ENCODE measurements at regions not wholly inside any gene's neighbourhood (a gene's known extent, or its start where the extent isn't known, plus 50 kb on each side); places are given as distances from the start of the nearest gene placed in this dataset.
"Not testable (repeated sequence)": the region's sequence is repeated elsewhere in the genome, so short reads cannot be mapped to it uniquely, and the experiment has no call there.

DNA sequence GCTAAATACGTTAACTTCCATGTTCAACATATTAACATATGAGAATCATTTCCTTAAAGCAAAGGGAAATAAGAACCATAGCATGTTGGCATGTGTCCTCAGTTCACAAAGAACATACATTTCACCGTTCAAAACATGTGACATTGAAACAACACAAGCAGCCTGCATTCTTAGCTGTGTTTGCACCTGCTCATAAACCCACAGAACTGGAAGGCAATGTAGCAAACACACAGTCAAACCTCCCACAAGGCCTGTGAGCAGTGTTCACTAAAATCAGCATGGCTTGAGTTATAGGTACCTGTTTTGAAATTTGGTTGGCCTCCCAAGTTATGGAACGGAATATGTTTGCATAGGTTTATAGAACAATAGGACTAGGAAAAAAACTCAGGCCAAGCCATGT is 504.9 kb upstream of the AMELY start:
- Histone ChIP-seq H3K79me2 (no peaks in the 10 kb centered on the region), H3K27ac (no peak overlapping the region), H2AFZ (no peak overlapping the region), H3K27me3 (ENCODE audit: control insufficient read depth, insufficient read depth, low read length) (no peaks in the 10 kb centered on the region), H3K4me3 (ENCODE audit: low read depth, low read length) (no peak overlapping the region), H3K36me3 (ENCODE audit: control insufficient read depth, insufficient read depth, low read length) (no peaks in the 10 kb centered on the region), H3K4me1 (no peaks in the 10 kb centered on the region), H3K9me3 (ENCODE audit: control insufficient read depth, low read length) (no peaks in the 10 kb centered on the region), H3K4me2 (ENCODE audit: low read length) (no peak overlapping the region), H3K9ac (no peak overlapping the region)
- TF ChIP-seq, protein P1, sequence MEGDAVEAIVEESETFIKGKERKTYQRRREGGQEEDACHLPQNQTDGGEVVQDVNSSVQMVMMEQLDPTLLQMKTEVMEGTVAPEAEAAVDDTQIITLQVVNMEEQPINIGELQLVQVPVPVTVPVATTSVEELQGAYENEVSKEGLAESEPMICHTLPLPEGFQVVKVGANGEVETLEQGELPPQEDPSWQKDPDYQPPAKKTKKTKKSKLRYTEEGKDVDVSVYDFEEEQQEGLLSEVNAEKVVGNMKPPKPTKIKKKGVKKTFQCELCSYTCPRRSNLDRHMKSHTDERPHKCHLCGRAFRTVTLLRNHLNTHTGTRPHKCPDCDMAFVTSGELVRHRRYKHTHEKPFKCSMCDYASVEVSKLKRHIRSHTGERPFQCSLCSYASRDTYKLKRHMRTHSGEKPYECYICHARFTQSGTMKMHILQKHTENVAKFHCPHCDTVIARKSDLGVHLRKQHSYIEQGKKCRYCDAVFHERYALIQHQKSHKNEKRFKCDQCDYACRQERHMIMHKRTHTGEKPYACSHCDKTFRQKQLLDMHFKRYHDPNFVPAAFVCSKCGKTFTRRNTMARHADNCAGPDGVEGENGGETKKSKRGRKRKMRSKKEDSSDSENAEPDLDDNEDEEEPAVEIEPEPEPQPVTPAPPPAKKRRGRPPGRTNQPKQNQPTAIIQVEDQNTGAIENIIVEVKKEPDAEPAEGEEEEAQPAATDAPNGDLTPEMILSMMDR (IDR thresholded peaks at IDR 0.05) = no peak

DNA sequence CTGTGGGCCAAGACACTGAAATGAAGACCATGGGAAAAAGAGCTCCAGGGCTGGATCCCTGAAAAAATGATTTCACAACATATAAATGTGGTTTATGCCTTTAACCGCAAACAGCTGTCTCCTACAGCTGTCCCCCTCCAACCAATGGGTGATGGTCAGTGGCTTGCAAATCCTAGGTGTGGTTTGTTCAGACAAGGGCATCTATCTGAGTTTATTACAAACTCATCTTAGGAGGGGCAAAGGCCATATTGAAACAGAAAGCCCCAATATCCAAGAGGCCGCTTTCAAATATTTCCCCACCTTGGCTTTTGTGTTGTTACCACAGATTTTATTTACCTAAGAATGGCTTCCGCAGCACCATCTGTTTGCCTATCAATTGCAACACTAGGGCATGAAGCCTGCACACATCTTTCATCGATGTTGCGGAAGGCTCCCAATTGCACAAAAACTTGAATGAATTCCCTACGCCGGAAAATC is 503.6 kb upstream of the AMELY start:
- Histone ChIP-seq H3K4me3 (ENCODE audit: low read depth, low read length) (no peak overlapping the region), H3K27me3 (ENCODE audit: control insufficient read depth, insufficient read depth, low read length) (no peaks in the 10 kb centered on the region), H3K4me2 (ENCODE audit: low read length) (no peak overlapping the region), H3K9me3 (ENCODE audit: control insufficient read depth, low read length) (no peaks in the 10 kb centered on the region), H3K36me3 (ENCODE audit: control insufficient read depth, insufficient read depth, low read length) (no peaks in the 10 kb centered on the region), H3K27ac (no peak overlapping the region), H3K4me1 (no peaks in the 10 kb centered on the region), H2AFZ (no peak overlapping the region), H3K9ac (no peak overlapping the region), H3K79me2 (no peaks in the 10 kb centered on the region)
- TF ChIP-seq, protein P1 (IDR thresholded peaks at IDR 0.05) = no peak

DNA sequence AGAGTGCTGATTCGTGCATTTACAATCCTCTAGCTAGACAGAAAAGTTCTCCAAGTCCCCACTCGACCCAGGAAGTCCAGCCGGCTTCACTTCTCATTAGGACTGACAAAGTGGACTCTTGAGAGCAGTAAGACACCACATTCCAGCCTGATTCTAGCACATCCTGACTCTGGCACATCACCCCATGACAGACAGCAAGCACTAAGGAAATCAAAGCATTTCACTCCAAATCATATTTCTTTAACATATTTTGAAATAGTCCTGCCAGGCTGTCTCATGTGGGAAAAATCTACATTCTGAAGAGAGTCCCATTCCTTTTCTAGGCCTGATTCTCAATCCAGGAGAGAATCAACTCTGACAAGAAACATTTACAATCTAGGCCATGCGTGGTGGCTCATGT is 478.5 kb upstream of the AMELY start:
- H3K4me3 ChIP-seq (ENCODE audit: low read depth, low read length) = no peak overlapping the region
- no peak overlapping the region for H3K9ac ChIP-seq
- H3K4me2 ChIP-seq (ENCODE audit: low read length) = no peak overlapping the region
- H3K36me3 ChIP-seq (ENCODE audit: control insufficient read depth, insufficient read depth, low read length) = no peaks in the 10 kb centered on the region
- no peaks in the 10 kb centered on the region for H3K79me2 ChIP-seq
- H2AFZ ChIP-seq = no peak overlapping the region
- TF ChIP-seq, protein P1 (IDR thresholded peaks at IDR 0.05) = no peak
- H3K9me3 ChIP-seq (ENCODE audit: control insufficient read depth, low read length) = no peaks in the 10 kb centered on the region
- H3K4me1 ChIP-seq = no peaks in the 10 kb centered on the region
- no peaks in the 10 kb centered on the region for H3K27me3 ChIP-seq (ENCODE audit: control insufficient read depth, insufficient read depth, low read length)
- H3K27ac ChIP-seq = no peak overlapping the region

DNA sequence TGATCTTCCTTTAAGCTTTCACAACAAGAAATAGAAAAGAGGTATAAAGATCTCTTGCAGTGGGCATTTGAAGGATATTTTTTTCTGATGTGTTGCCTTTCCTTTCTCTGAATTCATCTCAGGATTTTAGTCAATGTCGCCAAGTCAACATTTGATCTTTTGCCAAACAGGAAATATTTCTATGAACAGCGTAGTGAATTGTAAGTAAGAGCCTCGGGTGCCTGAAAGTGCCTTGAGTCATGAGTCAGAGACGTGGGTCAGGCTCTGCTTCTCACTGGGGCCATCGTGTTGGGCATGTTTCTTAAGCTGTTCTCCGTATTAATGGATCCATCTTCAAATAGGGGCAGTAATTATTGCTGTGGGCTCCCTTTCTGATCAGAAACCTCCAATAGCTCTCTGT is 471.4 kb upstream of the AMELY start:
- no peak overlapping the region for H3K4me3 ChIP-seq (ENCODE audit: low read depth, low read length)
- no peaks in the 10 kb centered on the region for H3K27me3 ChIP-seq (ENCODE audit: control insufficient read depth, insufficient read depth, low read length)
- H3K79me2 ChIP-seq = no peaks in the 10 kb centered on the region
- H3K9me3 ChIP-seq (ENCODE audit: control insufficient read depth, low read length) = no peaks in the 10 kb centered on the region
- no peak overlapping the region for H3K9ac ChIP-seq
- TF ChIP-seq, protein P1 (IDR thresholded peaks at IDR 0.05) = no peak
- no peaks in the 10 kb centered on the region for H3K4me1 ChIP-seq
- no peak overlapping the region for H3K4me2 ChIP-seq (ENCODE audit: low read length)
- no peak overlapping the region for H2AFZ ChIP-seq
- no peaks in the 10 kb centered on the region for H3K36me3 ChIP-seq (ENCODE audit: control insufficient read depth, insufficient read depth, low read length)
- H3K27ac ChIP-seq = no peak overlapping the region

DNA sequence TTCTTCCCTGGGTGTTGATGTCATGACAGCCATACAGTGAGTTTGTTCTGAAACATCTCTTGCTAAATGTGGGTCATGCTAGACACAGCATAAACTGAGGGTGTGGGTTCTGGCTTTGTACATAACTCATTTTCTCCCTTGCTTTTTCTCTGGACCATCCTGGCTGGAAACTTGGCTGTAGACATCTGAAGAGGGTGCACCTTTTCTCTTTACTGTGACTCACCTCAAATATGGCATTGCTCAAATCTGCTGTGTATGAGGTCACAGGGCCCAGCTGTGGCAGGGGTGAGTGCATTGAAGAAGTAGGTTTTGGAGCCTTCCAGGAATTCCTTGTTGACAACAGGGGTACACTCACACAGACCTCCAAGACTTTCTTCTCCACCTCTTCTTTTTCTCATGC is 465.5 kb upstream of the AMELY start:
- H3K9me3 ChIP-seq (ENCODE audit: control insufficient read depth, low read length) = no peaks in the 10 kb centered on the region
- no peaks in the 10 kb centered on the region for H3K79me2 ChIP-seq
- H3K27ac ChIP-seq = no peak overlapping the region
- no peak overlapping the region for H2AFZ ChIP-seq
- no peaks in the 10 kb centered on the region for H3K36me3 ChIP-seq (ENCODE audit: control insufficient read depth, insufficient read depth, low read length)
- no peak overlapping the region for H3K4me2 ChIP-seq (ENCODE audit: low read length)
- no peaks in the 10 kb centered on the region for H3K4me1 ChIP-seq
- no peaks in the 10 kb centered on the region for H3K27me3 ChIP-seq (ENCODE audit: control insufficient read depth, insufficient read depth, low read length)
- no peak overlapping the region for H3K9ac ChIP-seq
- H3K4me3 ChIP-seq (ENCODE audit: low read depth, low read length) = no peak overlapping the region
- TF ChIP-seq, protein P1 (IDR thresholded peaks at IDR 0.05) = no peak

DNA sequence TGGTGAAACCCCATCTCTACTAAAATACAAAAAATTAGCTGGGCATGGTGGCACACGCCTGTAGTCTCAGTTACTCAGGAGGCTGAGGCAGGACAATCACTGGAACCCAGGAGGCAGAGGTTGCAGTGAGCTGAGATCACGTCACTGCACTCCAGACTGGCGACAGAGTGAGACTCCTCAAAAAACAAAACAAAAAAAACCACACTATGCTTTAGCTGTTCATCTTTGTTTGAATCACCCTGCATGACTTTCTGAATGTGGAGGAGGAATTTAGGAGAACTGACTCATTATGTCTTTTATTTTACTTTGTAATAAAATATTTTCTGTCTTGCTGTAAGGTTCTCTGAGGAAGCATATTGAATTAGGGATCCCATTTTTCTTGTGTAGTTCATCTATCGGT is 462.9 kb upstream of the AMELY start:
- H3K27me3 ChIP-seq (ENCODE audit: control insufficient read depth, insufficient read depth, low read length); H3K4me2 ChIP-seq (ENCODE audit: low read length); H3K4me1 ChIP-seq; H3K36me3 ChIP-seq (ENCODE audit: control insufficient read depth, insufficient read depth, low read length); H3K27ac ChIP-seq; H3K4me3 ChIP-seq (ENCODE audit: low read depth, low read length); H2AFZ ChIP-seq; H3K79me2 ChIP-seq; H3K9me3 ChIP-seq (ENCODE audit: control insufficient read depth, low read length); H3K9ac ChIP-seq: not testable (repeated sequence)

DNA sequence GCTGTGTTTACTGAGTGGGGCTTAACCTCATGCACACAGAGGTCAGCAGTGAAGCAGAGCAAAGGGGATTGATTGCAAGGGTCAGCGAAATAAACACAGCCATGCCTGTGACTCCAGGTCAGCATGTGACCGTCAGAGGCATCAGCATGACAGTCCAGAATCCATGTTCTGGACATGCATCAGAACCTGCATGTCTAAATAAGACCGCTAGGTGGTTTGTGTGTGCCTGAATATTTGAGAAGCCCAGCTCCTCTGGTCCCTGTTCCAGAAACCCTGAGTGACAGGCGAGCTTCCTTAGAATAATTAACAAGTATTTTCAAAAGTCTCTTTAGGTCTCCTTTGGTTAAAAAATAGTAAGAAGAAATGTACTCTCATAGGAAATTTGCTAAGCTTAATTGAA is 460.4 kb upstream of the AMELY start:
- not testable (repeated sequence) for H3K9me3 ChIP-seq (ENCODE audit: control insufficient read depth, low read length); H3K4me3 ChIP-seq (ENCODE audit: low read depth, low read length); H3K9ac ChIP-seq; H3K4me2 ChIP-seq (ENCODE audit: low read length); H2AFZ ChIP-seq; H3K79me2 ChIP-seq; H3K27ac ChIP-seq; H3K27me3 ChIP-seq (ENCODE audit: control insufficient read depth, insufficient read depth, low read length); H3K36me3 ChIP-seq (ENCODE audit: control insufficient read depth, insufficient read depth, low read length); H3K4me1 ChIP-seq
